Astrocyte (in vitro differentiated cells and primary cell): ENCODE measurements at regions not wholly inside any gene's neighbourhood (a gene's known extent, or its start where the extent isn't known, plus 50 kb on each side); places are given as distances from the start of the nearest gene placed in this dataset.

Experiments used
- DNase-seq: peaks from one replicate; pipeline ENCODE4 v3.0.0-alpha.2; 2010; ENCODE audit warnings: low read depth
- FAIRE-seq: peaks from 2 replicates; lab custom pipeline; 2011; peaks lifted over from hg19 to GRCh38; lab: Jason Lieb, UNC
- H2AFZ ChIP-seq: 2 replicates; pipeline ENCODE4 v1.6.0; 2012; ENCODE audit warnings: low read depth, low read length, inconsistent platforms
- H3K27ac ChIP-seq: 2 replicates; pipeline ENCODE4 v1.5.1; 2011; ENCODE audit warnings: low read depth, low read length, inconsistent platforms
- H3K27me3 ChIP-seq: 2 replicates; pipeline ENCODE4 v1.6.0; 2011; ENCODE audit warnings: low read length, inconsistent platforms; ENCODE audit not compliant: insufficient read depth
- H3K36me3 ChIP-seq: 2 replicates; pipeline ENCODE4 v1.5.1; 2011; ENCODE audit warnings: low read length, inconsistent platforms; ENCODE audit not compliant: insufficient read depth
- H3K4me1 ChIP-seq: 2 replicates; pipeline ENCODE4 v1.5.1; 2011; ENCODE audit warnings: low read length, inconsistent platforms; ENCODE audit not compliant: insufficient read depth
- H3K4me2 ChIP-seq: 2 replicates; pipeline ENCODE4 v1.6.0; 2012; ENCODE audit warnings: low read length, inconsistent platforms
- H3K4me3 ChIP-seq: 2 replicates; pipeline ENCODE4 v1.5.1; 2011; ENCODE audit warnings: low read depth, mild to moderate bottlenecking, low read length, inconsistent platforms; ENCODE audit not compliant: insufficient read depth
- H3K79me2 ChIP-seq: 2 replicates; pipeline ENCODE4 v1.6.0; 2012; ENCODE audit warnings: mild to moderate bottlenecking, low read length, inconsistent platforms; ENCODE audit not compliant: insufficient read depth
- H3K9ac ChIP-seq: 2 replicates; pipeline ENCODE4 v1.6.0; 2012; ENCODE audit warnings: mild to moderate bottlenecking, low read length, inconsistent platforms
- H3K9me3 ChIP-seq: 2 replicates; pipeline ENCODE4 v1.5.1; 2012; ENCODE audit warnings: low read depth, mild to moderate bottlenecking, low read length, inconsistent platforms; ENCODE audit not compliant: insufficient read depth
- H4K20me1 ChIP-seq: 2 replicates; pipeline ENCODE4 v1.6.0; 2012; ENCODE audit warnings: low read length, inconsistent platforms; ENCODE audit not compliant: insufficient read depth
- H3K27ac Mint-ChIP-seq: one replicate; pipeline ENCODE4 v1.8.0; 2021; ENCODE audit warnings: mild to moderate bottlenecking, mixed read lengths; ENCODE audit not compliant: unreplicated experiment
- H3K27me3 Mint-ChIP-seq: one replicate; pipeline ENCODE4 v1.8.0; 2021; ENCODE audit warnings: low read depth, mixed read lengths; ENCODE audit not compliant: unreplicated experiment
- H3K36me3 Mint-ChIP-seq: one replicate; pipeline ENCODE4 v1.8.0; 2021; ENCODE audit warnings: low read depth, mixed read lengths; ENCODE audit not compliant: unreplicated experiment
- H3K4me1 Mint-ChIP-seq: one replicate; pipeline ENCODE4 v1.8.0; 2021; ENCODE audit warnings: low read depth, mixed read lengths; ENCODE audit not compliant: unreplicated experiment
- H3K4me3 Mint-ChIP-seq: one replicate; pipeline ENCODE4 v1.8.0; 2021; ENCODE audit warnings: mild to moderate bottlenecking, moderate library complexity, mixed read lengths; ENCODE audit not compliant: unreplicated experiment
- H3K9me3 Mint-ChIP-seq: one replicate; pipeline ENCODE4 v1.8.0; 2021; ENCODE audit warnings: mild to moderate bottlenecking, mixed read lengths; ENCODE audit not compliant: unreplicated experiment
- CTCF ChIP-seq: IDR thresholded peaks from 2 replicates; pipeline ENCODE4 v1.5.1; 2011; ENCODE audit warnings: low read depth, mild to moderate bottlenecking, inconsistent platforms, low read length, moderate library complexity; ENCODE audit not compliant: insufficient read depth
- EZH2 ChIP-seq: IDR thresholded peaks from 2 replicates; pipeline ENCODE4 v1.6.1; 2012; ENCODE audit warnings: mild to moderate bottlenecking, low read length, inconsistent platforms; ENCODE audit not compliant: insufficient read depth

- peaks cover 3% of the 10 kb centered on the region for H3K36me3 Mint-ChIP-seq
- Histone ChIP-seq H3K4me2 (no peak overlapping the region), H3K36me3 (no peaks in the 10 kb centered on the region), H3K9ac (no peak overlapping the region), H3K4me3 (no peak overlapping the region), H3K27ac (no peak overlapping the region), H3K79me2 (no peaks in the 10 kb centered on the region), H2AFZ (no peak overlapping the region), H3K4me1 (no peaks in the 10 kb centered on the region), H4K20me1 (no peaks in the 10 kb centered on the region), H3K27me3 (no peaks in the 10 kb centered on the region), H3K9me3 (no peaks in the 10 kb centered on the region)
- DNase-seq (no peak), FAIRE-seq (no peak)
- no peak overlapping the region for H3K4me3 Mint-ChIP-seq
- TF ChIP-seq EZH2 (no peak), CTCF (no peak)
- H3K27me3 Mint-ChIP-seq, result no peaks in the 10 kb centered on the region
- H3K4me1 Mint-ChIP-seq, result no peaks in the 10 kb centered on the region
- H3K9me3 Mint-ChIP-seq, result no peaks in the 10 kb centered on the region
- no peak overlapping the region for H3K27ac Mint-ChIP-seq
These were observed 176.2 kb upstream of the UFM1 start for GRCh38 chr13:38173403-38173802.

GRCh38 chr13:38167164-38167822, 182.4 kb upstream of the UFM1 start:
- no peaks in the 10 kb centered on the region for H3K36me3 Mint-ChIP-seq
- Histone ChIP-seq H3K9ac (no peak overlapping the region), H3K9me3 (no peaks in the 10 kb centered on the region), H3K4me1 (no peaks in the 10 kb centered on the region), H3K4me3 (no peak overlapping the region), H4K20me1 (no peaks in the 10 kb centered on the region), H3K27ac (no peak overlapping the region), H3K79me2 (no peaks in the 10 kb centered on the region), H3K4me2 (no peak overlapping the region), H3K27me3 (no peaks in the 10 kb centered on the region), H2AFZ (no peak overlapping the region), H3K36me3 (no peaks in the 10 kb centered on the region)
- no peaks in the 10 kb centered on the region for H3K27me3 Mint-ChIP-seq
- no peak overlapping the region for H3K27ac Mint-ChIP-seq
- H3K9me3 Mint-ChIP-seq, result no peaks in the 10 kb centered on the region
- H3K4me3 Mint-ChIP-seq, result no peak overlapping the region
- FAIRE-seq (no peak), DNase-seq (no peak)
- TF ChIP-seq EZH2 (no peak), CTCF (no peak)
- peaks cover 2% of the 10 kb centered on the region for H3K4me1 Mint-ChIP-seq

GRCh38 chr13:38166116-38166515, 183.5 kb upstream of the UFM1 start:
- H3K4me3 Mint-ChIP-seq, result no peak overlapping the region
- no peak overlapping the region for H3K4me3 ChIP-seq
- no peaks in the 10 kb centered on the region for H3K27me3 Mint-ChIP-seq
- no peaks in the 10 kb centered on the region for H4K20me1 ChIP-seq
- H2AFZ ChIP-seq, result no peak overlapping the region
- H3K9me3 ChIP-seq, result no peaks in the 10 kb centered on the region
- H3K4me1 ChIP-seq, result no peaks in the 10 kb centered on the region
- no peak overlapping the region for H3K4me2 ChIP-seq
- H3K27me3 ChIP-seq, result no peaks in the 10 kb centered on the region
- no peak overlapping the region for H3K27ac Mint-ChIP-seq
- DNase-seq (peak; percentile 23), FAIRE-seq (peak; percentile 37)
- no peaks in the 10 kb centered on the region for H3K36me3 ChIP-seq
- TF ChIP-seq CTCF (no peak), EZH2 (no peak)
- no peaks in the 10 kb centered on the region for H3K79me2 ChIP-seq
- H3K9ac ChIP-seq, result no peak overlapping the region
- H3K4me1 Mint-ChIP-seq, result peaks cover 2% of the 10 kb centered on the region
- no peaks in the 10 kb centered on the region for H3K9me3 Mint-ChIP-seq
- H3K36me3 Mint-ChIP-seq, result no peaks in the 10 kb centered on the region
- no peak overlapping the region for H3K27ac ChIP-seq
